ENCODE measurements at regions not wholly inside any gene's neighbourhood (a gene's known extent, or its start where the extent isn't known, plus 50 kb on each side); places are given as distances from the start of the nearest gene placed in this dataset.
A peak's percentile ranks its signal among the peaks of the same experiment; 100 is the strongest.
"Not testable (repeated sequence)": the region's sequence is repeated elsewhere in the genome, so short reads cannot be mapped to it uniquely, and the experiment has no call there.

GRCh38 chr11:109654091-109654490 lies 232.1 kb downstream of the C11orf87 start:
- DNase-seq (ENCODE audit: low read depth, low spot score), result no peak
- no peak overlapping the region for H3K4me3 ChIP-seq (ENCODE audit: low read length)

- DNase-seq (ENCODE audit: low read depth, low spot score), result no peak
- no peak overlapping the region for H3K4me3 ChIP-seq (ENCODE audit: low read length)
Observed at GRCh38 chr11:109658190-109658589, 236.2 kb downstream of the C11orf87 start.

- no peak for DNase-seq (ENCODE audit: low read depth, low spot score)
Observed at GRCh38 chr11:109667719-109668118, 245.7 kb downstream of the C11orf87 start.

GRCh38 chr11:109668973-109669634 lies 247.1 kb downstream of the C11orf87 start:
- no peak overlapping the region for H3K4me3 ChIP-seq (ENCODE audit: low read length)
- no peak for DNase-seq (ENCODE audit: low read depth, low spot score)

More at GRCh38 chr11:109667719-109668118, 245.7 kb downstream of the C11orf87 start:
- no peak overlapping the region for H3K4me3 ChIP-seq (ENCODE audit: low read length)

- no peak overlapping the region for H3K4me3 ChIP-seq (ENCODE audit: low read length)
- no peak for DNase-seq (ENCODE audit: low read depth, low spot score)
Observed at GRCh38 chr11:109677231-109677630, 255.2 kb downstream of the C11orf87 start.

GRCh38 chr11:109677876-109678275 lies 255.9 kb downstream of the C11orf87 start:
- DNase-seq (ENCODE audit: low read depth, low spot score), result no peak
- H3K4me3 ChIP-seq (ENCODE audit: low read length), result no peak overlapping the region

- DNase-seq (ENCODE audit: low read depth, low spot score), result no peak
- H3K4me3 ChIP-seq (ENCODE audit: low read length), result no peak overlapping the region
Observed at GRCh38 chr11:109680127-109680526, 258.1 kb downstream of the C11orf87 start.

GRCh38 chr11:109682788-109683187 lies 260.8 kb downstream of the C11orf87 start:
- not testable (repeated sequence) for H3K4me3 ChIP-seq (ENCODE audit: low read length); DNase-seq (ENCODE audit: low read depth, low spot score)

- no peak for DNase-seq (ENCODE audit: low read depth, low spot score)
Observed at GRCh38 chr11:109695696-109696095, 273.7 kb downstream of the C11orf87 start.

GRCh38 chr11:109696191-109696897 lies 274.4 kb downstream of the C11orf87 start:
- H3K4me3 ChIP-seq (ENCODE audit: low read length), result no peak overlapping the region
- no peak for DNase-seq (ENCODE audit: low read depth, low spot score)

More at GRCh38 chr11:109695696-109696095, 273.7 kb downstream of the C11orf87 start:
- H3K4me3 ChIP-seq (ENCODE audit: low read length), result no peak overlapping the region

GRCh38 chr11:109697140-109697843 lies 275.3 kb downstream of the C11orf87 start:
- DNase-seq (ENCODE audit: low read depth, low spot score), result peak; percentile 34
- no peak overlapping the region for H3K4me3 ChIP-seq (ENCODE audit: low read length)

- no peak for DNase-seq (ENCODE audit: low read depth, low spot score)
- no peak overlapping the region for H3K4me3 ChIP-seq (ENCODE audit: low read length)
Observed at GRCh38 chr11:109698237-109698636, 276.2 kb downstream of the C11orf87 start.

GRCh38 chr11:109704432-109704831 lies 282.4 kb downstream of the C11orf87 start:
- DNase-seq (ENCODE audit: low read depth, low spot score), result no peak

GRCh38 chr11:109706945-109707344 lies 285.0 kb downstream of the C11orf87 start:
- no peak overlapping the region for H3K4me3 ChIP-seq (ENCODE audit: low read length)
- DNase-seq (ENCODE audit: low read depth, low spot score), result no peak

More at GRCh38 chr11:109704432-109704831, 282.4 kb downstream of the C11orf87 start:
- H3K4me3 ChIP-seq (ENCODE audit: low read length), result no peak overlapping the region

GRCh38 chr11:109707411-109707810 lies 285.4 kb downstream of the C11orf87 start:
- no peak for DNase-seq (ENCODE audit: low read depth, low spot score)
- H3K4me3 ChIP-seq (ENCODE audit: low read length), result no peak overlapping the region

GRCh38 chr11:109708184-109708583 lies 286.2 kb downstream of the C11orf87 start:
- H3K4me3 ChIP-seq (ENCODE audit: low read length), result no peak overlapping the region
- DNase-seq (ENCODE audit: low read depth, low spot score), result no peak

GRCh38 chr11:109714444-109714843 lies 292.5 kb downstream of the C11orf87 start:
- H3K4me3 ChIP-seq (ENCODE audit: low read length); DNase-seq (ENCODE audit: low read depth, low spot score): not testable (repeated sequence)

- H3K4me3 ChIP-seq (ENCODE audit: low read length); DNase-seq (ENCODE audit: low read depth, low spot score): not testable (repeated sequence)
Observed at GRCh38 chr11:109715424-109715823, 293.4 kb downstream of the C11orf87 start.

GRCh38 chr11:109726061-109726460 lies 304.1 kb downstream of the C11orf87 start:
- no peak overlapping the region for H3K4me3 ChIP-seq (ENCODE audit: low read length)

GRCh38 chr11:109728056-109728455 lies 306.1 kb downstream of the C11orf87 start:
- no peak overlapping the region for H3K4me3 ChIP-seq (ENCODE audit: low read length)
- DNase-seq (ENCODE audit: low read depth, low spot score), result no peak

More at GRCh38 chr11:109726061-109726460, 304.1 kb downstream of the C11orf87 start:
- no peak for DNase-seq (ENCODE audit: low read depth, low spot score)

All from Jurkat, Clone E6-1 (cell line).